Fibroblast of lung (primary cell): ENCODE measurements at regions not wholly inside any gene's neighbourhood (a gene's known extent, or its start where the extent isn't known, plus 50 kb on each side); places are given as distances from the start of the nearest gene placed in this dataset.
"Not testable (repeated sequence)": the region's sequence is repeated elsewhere in the genome, so short reads cannot be mapped to it uniquely, and the experiment has no call there.

Experiments
- CTCF ChIP-seq, 2 donors: IDR thresholded peaks in 1 of 2; conservative IDR thresholded peaks in 1 of 2; 1 replicate in 1 of 2; 2 replicates in 1 of 2; pipeline ENCODE4 v1.5.1; 2011 to 2012; ENCODE audit warnings: low read length in 2 of 2, control low read depth in 1 of 2, inconsistent platforms in 1 of 2, low read depth in 1 of 2, mild to moderate bottlenecking in 1 of 2
- EZH2 ChIP-seq: IDR thresholded peaks from 2 replicates; pipeline ENCODE4 v1.5.1; 2012; ENCODE audit warnings: low read length, control low read depth, mild to moderate bottlenecking; ENCODE audit errors: missing control alignments

DNA sequence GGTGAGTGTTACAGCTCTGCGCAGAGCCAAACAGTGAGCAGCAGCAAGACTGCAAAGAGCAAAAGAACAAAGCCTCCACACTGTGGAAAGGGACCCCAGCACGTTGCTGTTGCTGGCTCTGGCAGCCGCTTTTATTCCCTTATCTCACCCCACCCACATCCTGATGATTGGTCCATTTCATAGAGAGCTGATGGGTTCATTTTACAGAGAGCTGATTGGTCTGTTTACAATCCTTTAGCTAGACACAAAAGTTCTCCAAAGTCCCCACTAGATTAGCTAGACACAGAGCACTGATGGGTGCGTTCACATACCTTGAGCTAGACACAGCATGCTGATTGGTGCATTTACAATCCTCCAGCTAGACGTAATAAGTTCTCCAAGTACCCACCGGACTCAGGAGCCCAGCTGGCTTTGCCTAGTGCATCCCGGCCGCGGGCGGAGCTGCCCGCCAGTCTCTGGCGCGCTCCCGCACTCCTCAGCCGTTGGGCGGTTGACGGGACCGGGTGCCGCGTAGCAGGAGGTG, 291.4 kb upstream of the PRSS16 start:
- not testable (repeated sequence) for TF ChIP-seq CTCF (conservative IDR thresholded peaks at IDR 0.05 in 1 of 2, IDR thresholded peaks at IDR 0.05 in 1 of 2; ENCODE audit: low read depth in 1 of 2, low read length in 2 of 2); EZH2
